Motor neuron (in vitro differentiated cells): ENCODE measurements at regions not wholly inside any gene's neighbourhood (a gene's known extent, or its start where the extent isn't known, plus 50 kb on each side); places are given as distances from the start of the nearest gene placed in this dataset.
"Not testable (repeated sequence)": the region's sequence is repeated elsewhere in the genome, so short reads cannot be mapped to it uniquely, and the experiment has no call there.

Experiments
- ATAC-seq, 8 experiments: fragments of 200-7000 bp; cut with Tn5 transposase; replicated peaks in 6 of 8; 2 replicates each; pipeline ENCODE4 v1.8.0; 2021; ENCODE audit warnings: mild to moderate bottlenecking in 8 of 8, moderate library complexity in 8 of 8
- H3K27ac ChIP-seq, 2 donors: fragments of 250-450 bp; sonication (Bioruptor Pico); 2 replicates each; pipeline ENCODE4 v1.9.0; 2021; ENCODE audit warnings: antibody characterized with exemption in 2 of 2, mild to moderate bottlenecking in 2 of 2, moderate library complexity in 1 of 2
- H3K4me1 ChIP-seq, 2 donors: fragments of 250-450 bp; sonication (Bioruptor Pico); replicated peaks in 1 of 2; 2 replicates each; pipeline ENCODE4 v1.6.1; 2021; ENCODE audit warnings: antibody characterized with exemption in 2 of 2, mild to moderate bottlenecking in 2 of 2, moderate library complexity in 1 of 2
- H3K4me3 ChIP-seq, 5 donors: fragments of 250-450 bp; sonication (Bioruptor Pico); 2 replicates each; pipeline ENCODE4 v1.9.0; 2021; ENCODE audit warnings: antibody characterized with exemption in 5 of 5, mild to moderate bottlenecking in 5 of 5, moderate library complexity in 4 of 5
- WGBS, 10 experiments: fragments of 450-650 bp; shearing (Covaris generic); methylation state at CpG; one replicate each; pipeline ENCODE4 v1.0.0; 2022; 5-methylcytosine and 5-hydroxymethylcytosine counted together
- in situ Hi-C, 9 experiments: fragments of 400-800 bp; cut with MboI; loops; one replicate each; pipeline ENCODE4 v1.15.0; 2021; ENCODE audit warnings: low sequenced_read_pairs in 9 of 9, low pct_unique_long_range_greater_than_20kb in 2 of 9; ENCODE audit not compliant: unreplicated experiment in 9 of 9

GRCh38 chr16:33583702-33584101, 124.3 kb downstream of the TP53TG3F start:
- H3K27ac ChIP-seq, H3K4me3 ChIP-seq, in situ Hi-C loops, H3K4me1 ChIP-seq, ATAC-seq: not testable (repeated sequence)
- WGBS, 10 experiments, result no CpG with 5 or more reads among the region's 4 CpGs

- ATAC-seq, H3K4me3 ChIP-seq, H3K4me1 ChIP-seq, H3K27ac ChIP-seq, in situ Hi-C loops: not testable (repeated sequence)
- no CpG with 5 or more reads among the region's 8 CpGs for WGBS, 10 experiments
Measured at GRCh38 chr16:33588589-33588988, 129.2 kb downstream of the TP53TG3F start.

- ATAC-seq, H3K4me3 ChIP-seq, H3K4me1 ChIP-seq, H3K27ac ChIP-seq, in situ Hi-C loops: not testable (repeated sequence)
- no CpG with 5 or more reads among the region's 6 CpGs for WGBS, 10 experiments
Measured at GRCh38 chr16:33593344-33593743, 133.9 kb downstream of the TP53TG3F start.

DNA sequence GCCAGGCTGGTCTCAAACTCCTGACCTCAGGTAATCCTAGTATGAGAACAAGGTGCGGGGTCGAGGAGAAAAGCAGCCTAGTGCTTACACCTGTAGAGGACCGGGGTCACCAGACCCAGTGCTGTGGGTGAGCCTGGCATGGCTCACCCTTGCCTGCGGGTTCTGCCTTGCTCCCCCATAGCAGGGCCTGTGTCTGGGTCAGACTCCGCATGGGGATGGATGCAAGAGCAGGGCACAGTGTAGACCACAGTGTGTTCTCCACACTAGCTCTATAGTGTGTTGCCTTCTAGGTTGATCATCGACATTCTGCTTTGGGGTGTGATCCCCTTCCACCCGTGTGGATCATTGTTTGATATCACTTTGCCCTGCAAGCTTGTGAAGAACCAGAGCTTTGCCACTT, 135.7 kb downstream of the TP53TG3F start:
- no CpG with 5 or more reads among the region's 7 CpGs for WGBS, 10 experiments
- ATAC-seq, H3K27ac ChIP-seq, H3K4me1 ChIP-seq, in situ Hi-C loops, H3K4me3 ChIP-seq: not testable (repeated sequence)

DNA sequence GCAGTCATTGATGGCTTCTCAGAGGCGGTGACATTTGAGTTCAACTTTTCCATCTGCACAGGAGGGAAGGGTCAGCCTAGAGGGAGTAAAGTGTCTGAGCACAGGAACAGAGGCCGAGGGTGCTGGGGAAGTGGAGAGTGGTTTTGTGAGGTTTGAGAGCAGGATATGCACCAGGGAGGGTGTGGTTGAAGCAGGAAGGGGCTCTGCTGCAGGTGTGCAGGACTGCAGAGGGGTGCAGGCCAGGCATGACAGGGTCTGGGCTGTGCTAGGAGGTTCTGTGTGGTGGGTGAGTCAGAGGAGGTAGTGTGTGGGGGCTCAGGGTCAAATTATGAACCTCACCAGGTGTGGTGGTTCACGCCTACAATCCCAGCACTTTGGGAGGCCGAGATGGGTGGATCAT, 141.6 kb downstream of the TP53TG3F start:
- H3K27ac ChIP-seq, H3K4me3 ChIP-seq, ATAC-seq, in situ Hi-C loops, H3K4me1 ChIP-seq: not testable (repeated sequence)
- WGBS, 10 experiments, result no CpG with 5 or more reads among the region's 4 CpGs

DNA sequence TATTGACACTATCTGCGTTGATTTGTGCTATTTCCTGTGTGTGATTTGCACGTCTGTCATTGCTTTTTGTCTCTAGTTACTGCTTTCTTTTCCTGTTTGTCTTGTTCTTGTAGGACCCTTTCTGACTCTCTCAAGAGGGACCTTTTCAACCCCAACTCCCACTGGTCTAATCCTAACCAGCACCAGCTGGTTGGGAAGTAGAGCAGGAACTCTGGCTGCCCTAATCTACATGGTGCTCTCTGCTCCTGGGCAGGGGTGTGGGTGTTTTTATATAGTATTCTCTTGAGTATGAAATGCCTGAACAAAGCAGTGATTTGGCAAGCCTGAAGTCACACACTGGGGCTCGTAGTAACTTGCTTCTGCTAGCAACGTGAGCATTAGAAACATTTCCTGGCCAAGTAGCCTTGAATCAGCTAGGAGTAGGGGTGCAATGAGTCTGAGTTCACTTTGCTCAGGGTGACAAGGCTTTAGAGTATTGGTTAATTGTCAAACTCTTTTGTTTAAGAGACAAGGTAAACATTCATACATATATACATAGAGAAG, 164.2 kb downstream of the TP53TG3F start:
- no CpG with 5 or more reads among the region's 4 CpGs for WGBS, 10 experiments
- H3K4me1 ChIP-seq, H3K27ac ChIP-seq, in situ Hi-C loops, H3K4me3 ChIP-seq, ATAC-seq: not testable (repeated sequence)

GRCh38 chr16:33628895-33629294, 169.5 kb downstream of the TP53TG3F start:
- H3K4me1 ChIP-seq, ATAC-seq, H3K27ac ChIP-seq, in situ Hi-C loops, H3K4me3 ChIP-seq: not testable (repeated sequence)
- WGBS, 10 experiments, result no CpG with 5 or more reads among the region's 6 CpGs

- WGBS, 10 experiments, result no CpG with 5 or more reads among the region's 4 CpGs
- in situ Hi-C loops, ATAC-seq: not testable (repeated sequence)
Measured at GRCh38 chr16:33631713-33632112, 172.3 kb downstream of the TP53TG3F start.

DNA sequence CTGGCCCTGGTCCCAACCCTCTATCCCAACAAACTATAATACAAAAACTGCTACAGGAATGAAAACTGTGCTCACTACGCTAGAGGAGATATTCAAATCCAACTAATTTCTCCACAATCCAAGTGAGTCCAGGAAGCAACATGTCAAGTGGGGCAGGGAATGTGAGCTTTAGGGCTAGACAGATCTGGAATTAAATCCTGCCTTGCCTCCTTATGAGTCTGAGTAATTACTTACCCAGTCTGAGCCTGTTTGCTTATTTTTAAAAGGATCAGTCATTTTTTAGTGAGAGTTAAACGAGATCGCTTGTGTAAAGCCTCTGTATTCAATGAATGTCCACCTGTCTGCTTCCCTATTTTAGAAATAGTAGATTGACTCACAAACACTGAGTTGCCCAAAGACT, 174.6 kb downstream of the TP53TG3F start:
- H3K4me1 ChIP-seq, H3K27ac ChIP-seq, ATAC-seq, H3K4me3 ChIP-seq, in situ Hi-C loops: not testable (repeated sequence)
- WGBS, 10 experiments, result 60% methylated on average over 2 of the region's 3 CpGs; no CpG with 5 or more reads in 9 of the 10 experiments

More at GRCh38 chr16:33631713-33632112, 172.3 kb downstream of the TP53TG3F start:
- H3K4me3 ChIP-seq, H3K27ac ChIP-seq, H3K4me1 ChIP-seq: not testable (repeated sequence)

DNA sequence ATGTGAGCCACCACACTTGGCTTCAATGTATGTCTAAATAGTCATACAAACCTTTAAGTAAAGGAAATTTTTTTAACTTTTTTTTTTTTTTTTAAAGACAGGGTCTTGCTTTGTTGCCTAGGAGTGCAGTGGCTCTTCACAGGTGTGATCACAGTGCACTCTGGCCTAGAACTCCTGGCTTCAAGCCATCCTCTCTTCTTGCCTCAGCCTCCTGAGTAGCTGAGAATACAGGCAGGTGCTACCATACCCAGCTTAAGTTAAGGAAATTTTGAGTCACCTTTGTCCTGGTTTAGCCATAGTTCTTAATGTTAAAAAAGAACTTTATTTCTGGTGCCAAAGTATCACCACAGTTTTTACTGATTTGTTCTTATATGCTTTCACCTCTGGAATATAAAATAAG, 177.3 kb downstream of the TP53TG3F start:
- H3K4me3 ChIP-seq, in situ Hi-C loops, ATAC-seq, H3K27ac ChIP-seq, H3K4me1 ChIP-seq: not testable (repeated sequence)

DNA sequence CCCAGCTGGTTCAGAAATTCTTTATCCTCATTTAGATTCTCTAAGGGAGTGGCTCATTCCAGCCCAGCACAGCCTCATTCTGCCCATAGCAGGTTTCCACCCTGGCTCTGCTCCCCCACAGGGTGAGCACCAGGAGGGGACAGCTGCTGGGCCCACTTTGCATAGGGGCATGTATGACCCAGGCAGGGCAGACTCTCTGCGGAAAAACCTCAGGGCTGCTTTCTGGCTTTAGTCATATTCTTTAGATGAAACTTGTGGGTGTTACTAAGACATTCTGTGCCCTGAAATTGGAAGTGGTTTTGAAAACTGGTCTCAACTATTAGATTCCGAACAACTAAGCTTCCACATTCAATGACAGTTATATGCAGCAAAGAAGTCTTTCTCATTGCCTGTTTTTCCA, 183.9 kb downstream of the TP53TG3F start:
- in situ Hi-C loops, H3K4me3 ChIP-seq, H3K4me1 ChIP-seq, H3K27ac ChIP-seq: not testable (repeated sequence)
- peak in 1 of 8 experiments; percentile 28 for ATAC-seq
- WGBS, 10 experiments, result no CpG with 5 or more reads among the region's 2 CpGs

GRCh38 chr16:33643698-33644381, 184.4 kb downstream of the TP53TG3F start:
- H3K27ac ChIP-seq, H3K4me3 ChIP-seq, H3K4me1 ChIP-seq, in situ Hi-C loops, ATAC-seq: not testable (repeated sequence)
- WGBS, 10 experiments, result no CpG with 5 or more reads among the region's 5 CpGs

DNA sequence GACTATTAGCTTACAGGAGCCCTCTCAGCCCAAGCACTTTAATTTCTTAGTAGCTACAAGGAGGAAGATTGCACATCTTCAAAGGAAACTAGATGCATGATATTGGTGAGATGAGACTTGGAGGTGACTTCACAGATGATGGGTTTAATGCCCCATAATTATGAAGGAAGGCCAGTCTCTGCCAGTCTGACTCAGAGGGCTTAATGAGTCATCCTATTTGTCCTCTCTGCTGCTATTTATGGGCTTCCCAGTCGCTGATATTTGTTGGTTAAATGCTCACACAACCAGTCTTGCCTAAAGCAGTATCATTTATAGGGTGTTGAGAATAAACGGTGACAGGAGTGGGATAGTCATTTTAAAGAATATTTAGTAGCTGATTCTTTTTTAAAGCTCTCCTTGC, 187.0 kb downstream of the TP53TG3F start:
- H3K4me1 ChIP-seq, H3K27ac ChIP-seq, ATAC-seq, in situ Hi-C loops, H3K4me3 ChIP-seq: not testable (repeated sequence)
- no CpG with 5 or more reads among the region's 2 CpGs for WGBS, 10 experiments

GRCh38 chr16:33655756-33656155, 196.3 kb downstream of the TP53TG3F start:
- ATAC-seq, in situ Hi-C loops, H3K4me3 ChIP-seq, H3K27ac ChIP-seq, H3K4me1 ChIP-seq: not testable (repeated sequence)
- no CpG with 5 or more reads among the region's 9 CpGs for WGBS, 10 experiments
